G401 (cell line): ENCODE measurements at regions not wholly inside any gene's neighbourhood (a gene's known extent, or its start where the extent isn't known, plus 50 kb on each side); places are given as distances from the start of the nearest gene placed in this dataset.
"Not testable (repeated sequence)": the region's sequence is repeated elsewhere in the genome, so short reads cannot be mapped to it uniquely, and the experiment has no call there.

Experiments
- DNase-seq: peaks from one replicate; pipeline ENCODE4 v3.0.0-alpha.2; 2015; ENCODE audit warnings: low spot score
- in situ Hi-C: cut with HindIII; loops from 2 replicates; pipeline ENCODE4 v1.10.0; 2016; ENCODE audit warnings: low sequenced_read_pairs, mixed read lengths

- DNase-seq = no peak
- in situ Hi-C loops = no loop called here
Measured at GRCh38 chr13:109276261-109276660, 510.1 kb downstream of the IRS2 start.

- no peak for DNase-seq
- in situ Hi-C loops = no loop called here
Measured at GRCh38 chr13:109275852-109276251, 510.5 kb downstream of the IRS2 start.

GRCh38 chr13:109275139-109275745 is 511.1 kb downstream of the IRS2 start:
- no peak for DNase-seq
- in situ Hi-C loops = no loop called here

- in situ Hi-C loops = no loop called here
- DNase-seq = no peak
Measured at GRCh38 chr13:109274188-109274821, 512.1 kb downstream of the IRS2 start.

GRCh38 chr13:109273326-109273751 is 513.0 kb downstream of the IRS2 start:
- in situ Hi-C loops = no loop called here

GRCh38 chr13:109272595-109273325 is 513.6 kb downstream of the IRS2 start:
- in situ Hi-C loops = no loop called here
- no peak for DNase-seq

More at GRCh38 chr13:109273326-109273751, 513.0 kb downstream of the IRS2 start:
- DNase-seq = no peak

- in situ Hi-C loops = no loop called here
- no peak for DNase-seq
Measured at GRCh38 chr13:109271555-109272541, 514.5 kb downstream of the IRS2 start.

GRCh38 chr13:109271061-109271460 is 515.3 kb downstream of the IRS2 start:
- no peak for DNase-seq
- in situ Hi-C loops = no loop called here

GRCh38 chr13:109269381-109269780 is 517.0 kb downstream of the IRS2 start:
- DNase-seq, in situ Hi-C loops: not testable (repeated sequence)

GRCh38 chr13:109268492-109268891 is 517.9 kb downstream of the IRS2 start:
- DNase-seq, in situ Hi-C loops: not testable (repeated sequence)

- DNase-seq, in situ Hi-C loops: not testable (repeated sequence)
Measured at GRCh38 chr13:109267400-109267799, 519.0 kb downstream of the IRS2 start.

- DNase-seq, in situ Hi-C loops: not testable (repeated sequence)
Measured at GRCh38 chr13:109265438-109265742, 521.0 kb downstream of the IRS2 start.

- in situ Hi-C loops, DNase-seq: not testable (repeated sequence)
Measured at GRCh38 chr13:109264603-109265437, 521.6 kb downstream of the IRS2 start.

GRCh38 chr13:109257761-109258157 is 528.6 kb downstream of the IRS2 start:
- in situ Hi-C loops, DNase-seq: not testable (repeated sequence)
